HEK293T (cell line): ENCODE measurements at regions not wholly inside any gene's neighbourhood (a gene's known extent, or its start where the extent isn't known, plus 50 kb on each side); places are given as distances from the start of the nearest gene placed in this dataset.

ENCODE experiments used
- ARNT ChIP-seq: fragments of 450-650 bp; IDR thresholded peaks from 2 replicates; pipeline ENCODE4 v1.6.1; 2017; ENCODE audit warnings: mild to moderate bottlenecking
- BHLHE40 ChIP-seq: fragments of 450-650 bp; IDR thresholded peaks from 2 replicates; pipeline ENCODE4 v1.6.1; 2016; ENCODE audit warnings: mild to moderate bottlenecking, moderate library complexity, borderline replicate concordance
- CTBP1 ChIP-seq: fragments of 450-650 bp; IDR thresholded peaks from 2 replicates; pipeline ENCODE4 v1.6.1; 2016; ENCODE audit warnings: borderline replicate concordance
- ELF4 ChIP-seq: fragments of 450-650 bp; IDR thresholded peaks from 2 replicates; pipeline ENCODE4 v1.6.1; 2017; ENCODE audit warnings: antibody characterized with exemption
- FOXA1 ChIP-seq: fragments of 450-650 bp; IDR thresholded peaks from 2 replicates; pipeline ENCODE4 v1.6.1; 2016; ENCODE audit warnings: mild to moderate bottlenecking
- FOXK2 ChIP-seq: fragments of 450-650 bp; IDR thresholded peaks from 2 replicates; pipeline ENCODE4 v1.6.1; 2016; ENCODE audit warnings: mild to moderate bottlenecking
- FOXM1 ChIP-seq: fragments of 450-650 bp; IDR thresholded peaks from 2 replicates; pipeline ENCODE4 v1.6.1; 2017; ENCODE audit warnings: mild to moderate bottlenecking, borderline replicate concordance
- HDGF ChIP-seq: fragments of 450-650 bp; IDR thresholded peaks from 2 replicates; pipeline ENCODE4 v1.6.1; 2017; ENCODE audit warnings: antibody characterized with exemption, borderline replicate concordance
- L3MBTL2 ChIP-seq: fragments of 450-650 bp; conservative IDR thresholded peaks from 2 replicates; pipeline ENCODE4 v1.6.1; 2016; ENCODE audit warnings: mild to moderate bottlenecking
- NFRKB ChIP-seq: fragments of 450-650 bp; IDR thresholded peaks from 2 replicates; pipeline ENCODE4 v1.6.1; 2016; ENCODE audit warnings: mild to moderate bottlenecking, moderate library complexity
- SP1 ChIP-seq: fragments of 450-650 bp; IDR thresholded peaks from 2 replicates; pipeline ENCODE4 v1.6.1; 2017
- TARDBP ChIP-seq: fragments of 450-650 bp; IDR thresholded peaks from 2 replicates; pipeline ENCODE4 v1.6.1; 2016
- ZNF384 ChIP-seq: fragments of 450-650 bp; IDR thresholded peaks from 2 replicates; pipeline ENCODE4 v1.6.1; 2016

DNA sequence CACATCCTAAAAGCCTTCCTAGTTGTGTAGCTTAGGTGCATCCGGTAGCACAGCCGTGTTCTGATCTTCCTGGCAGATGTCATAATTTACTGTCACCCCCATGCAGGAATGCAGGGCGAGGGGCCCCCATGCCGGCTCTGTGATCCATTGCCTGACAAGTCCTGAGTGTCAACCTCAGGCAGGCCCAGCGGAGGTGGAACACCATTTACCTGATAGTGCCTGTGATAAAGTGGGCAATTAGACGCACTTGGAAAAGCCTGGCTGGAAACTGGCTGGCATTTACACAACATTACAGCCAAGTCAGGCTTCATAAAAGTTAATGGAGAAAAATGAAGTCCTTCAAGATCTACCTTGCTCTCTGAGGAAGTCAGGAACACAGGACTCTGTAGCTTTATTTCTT, 521.4 kb upstream of the JAG1 start:
- TF ChIP-seq FOXM1 = no peak
- TF ChIP-seq SP1 = no peak
- no peak for TF ChIP-seq ARNT
- TF ChIP-seq ELF4 = no peak
- no peak for TF ChIP-seq HDGF
- TF ChIP-seq FOXA1 = no peak
- no peak for TF ChIP-seq L3MBTL2
- TF ChIP-seq ZNF384 = no peak
- TF ChIP-seq FOXK2 = no peak
- no peak for TF ChIP-seq NFRKB
- no peak for TF ChIP-seq TARDBP
- TF ChIP-seq BHLHE40 = no peak
- TF ChIP-seq CTBP1 = no peak
